CD4-positive, alpha-beta T cell treated with Interleukin-10 for 1 hour (primary cell): ENCODE measurements at regions not wholly inside any gene's neighbourhood (a gene's known extent, or its start where the extent isn't known, plus 50 kb on each side); places are given as distances from the start of the nearest gene placed in this dataset.
"Not testable (repeated sequence)": the region's sequence is repeated elsewhere in the genome, so short reads cannot be mapped to it uniquely, and the experiment has no call there.

Experiments used
- DNase-seq: peaks from one replicate; pipeline ENCODE4 v3.0.0-alpha.2; 2020

GRCh38 chr4:64814616-64815015 is 405.4 kb upstream of the TECRL start:
- DNase-seq: no peak

DNA sequence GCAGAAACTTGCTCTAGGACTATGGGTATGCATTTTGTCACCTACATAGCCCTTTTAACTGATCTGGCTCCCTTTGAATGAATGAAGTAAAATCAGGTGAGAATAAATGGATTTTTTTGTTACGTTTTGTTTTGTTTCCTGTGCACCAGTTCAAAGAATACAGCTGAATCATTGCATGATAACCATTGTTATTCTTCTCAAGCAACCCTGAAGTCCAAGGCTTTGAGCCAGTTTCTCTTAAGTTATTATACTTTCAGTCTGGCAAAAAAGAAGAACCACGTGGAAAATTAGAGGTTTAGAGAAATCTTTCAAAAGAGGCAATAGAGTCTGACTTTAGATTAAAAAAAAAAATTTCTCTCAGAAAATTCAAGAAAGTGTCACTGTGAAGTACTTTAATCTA is 398.6 kb upstream of the TECRL start:
- no peak for DNase-seq

- no peak for DNase-seq
Observed at GRCh38 chr4:64799751-64800150, 390.5 kb upstream of the TECRL start.

DNA sequence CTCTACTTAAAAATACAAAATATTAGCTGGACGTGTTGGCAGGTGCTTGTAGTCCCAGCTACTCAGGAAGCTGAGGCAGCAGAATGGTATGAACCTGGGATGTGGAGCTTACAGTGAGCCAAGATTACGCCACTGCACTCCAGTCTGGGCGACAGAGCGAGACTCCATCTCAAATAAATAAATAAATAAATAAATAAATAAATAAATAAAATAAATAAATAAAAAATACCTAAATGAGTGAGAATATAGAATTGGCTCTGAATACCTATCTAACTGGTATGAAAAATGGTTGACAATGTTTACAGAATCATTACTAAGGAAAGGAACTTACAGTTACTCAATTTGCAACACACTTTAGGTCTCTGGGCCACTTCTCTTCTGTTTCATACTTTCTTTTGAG is 389.6 kb upstream of the TECRL start:
- not testable (repeated sequence) for DNase-seq

DNA sequence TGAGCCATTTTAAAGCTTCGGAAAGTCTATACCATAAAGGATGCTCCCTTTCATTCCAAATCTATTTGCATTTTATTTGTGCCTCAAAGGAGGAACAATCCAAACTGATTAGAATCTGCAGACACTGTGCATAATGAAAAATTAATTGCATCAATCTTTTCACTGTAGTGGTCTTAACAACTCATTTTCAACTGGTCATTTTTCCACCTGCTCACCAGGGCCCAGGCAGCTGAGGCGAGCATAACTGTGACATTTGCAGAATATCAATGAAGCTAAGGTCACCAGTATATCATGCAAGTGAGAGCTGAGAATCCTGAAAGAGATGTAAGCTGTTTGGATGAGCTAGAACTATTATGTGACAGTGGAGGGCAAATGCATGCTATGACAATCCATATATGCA is 387.3 kb upstream of the TECRL start:
- no peak for DNase-seq

- no peak for DNase-seq
Observed at GRCh38 chr4:64784125-64784524, 374.9 kb upstream of the TECRL start.

- DNase-seq: no peak
Observed at GRCh38 chr4:64781737-64782326, 372.6 kb upstream of the TECRL start.

DNA sequence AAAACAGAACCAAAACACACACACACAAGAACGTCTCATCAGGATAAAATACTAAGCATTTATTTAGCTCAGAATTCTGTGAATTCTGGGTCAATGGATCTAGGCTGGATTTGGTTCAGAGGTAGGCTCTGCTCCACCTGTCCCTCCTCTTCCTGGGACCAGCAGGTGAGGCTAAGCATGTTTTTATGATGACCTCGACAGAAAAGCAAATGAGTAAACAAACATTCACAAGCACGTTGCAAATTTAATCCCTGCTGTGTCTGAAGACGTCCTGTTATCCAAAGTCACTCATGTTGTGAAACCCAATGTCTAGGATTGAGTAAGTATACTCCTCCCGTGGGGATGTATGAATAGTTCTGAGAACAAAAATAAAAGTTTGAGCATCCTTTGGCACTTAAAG is 371.4 kb upstream of the TECRL start:
- DNase-seq: no peak

GRCh38 chr4:64777286-64777685 is 368.0 kb upstream of the TECRL start:
- DNase-seq: no peak

DNA sequence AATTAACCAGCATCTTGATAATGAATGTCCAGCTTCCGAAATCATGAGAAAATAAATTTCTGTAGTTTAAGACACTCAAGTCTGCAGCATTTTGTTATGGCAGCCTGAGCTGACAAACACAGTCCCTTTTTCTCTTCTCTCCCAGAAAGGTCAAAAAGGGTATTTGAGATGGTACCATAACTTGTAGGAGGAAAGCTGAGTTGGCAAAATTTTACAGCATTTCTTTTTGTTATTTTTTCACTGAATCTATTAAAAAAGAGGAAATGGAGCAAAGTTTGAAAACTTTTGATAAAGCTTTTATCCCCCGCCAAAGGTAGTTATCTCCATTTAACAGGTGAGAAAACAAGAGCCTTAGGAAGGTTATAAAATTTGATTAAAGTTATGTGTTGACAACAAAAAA is 367.6 kb upstream of the TECRL start:
- DNase-seq: no peak

GRCh38 chr4:64774626-64775025 is 365.4 kb upstream of the TECRL start:
- no peak for DNase-seq

DNA sequence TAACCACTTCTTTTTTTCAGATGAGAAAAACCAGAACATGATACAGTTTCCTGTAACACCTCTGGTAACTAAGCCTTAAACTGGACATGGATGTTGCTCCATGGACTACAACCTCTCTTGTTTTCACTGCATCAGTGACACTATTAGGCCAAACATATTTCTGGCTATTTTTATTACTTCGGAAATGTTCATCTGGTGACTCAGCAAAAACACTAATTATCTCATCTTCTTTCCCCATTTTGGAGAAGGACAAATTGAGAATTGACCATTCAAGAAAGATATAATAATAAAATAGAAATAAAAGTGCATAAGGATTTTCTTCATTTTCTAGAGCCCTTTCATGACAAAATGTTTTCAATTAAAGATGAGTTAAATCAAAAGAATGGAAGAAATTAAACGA is 361.9 kb upstream of the TECRL start:
- DNase-seq: no peak

GRCh38 chr4:64767547-64767946 is 358.3 kb upstream of the TECRL start:
- no peak for DNase-seq

DNA sequence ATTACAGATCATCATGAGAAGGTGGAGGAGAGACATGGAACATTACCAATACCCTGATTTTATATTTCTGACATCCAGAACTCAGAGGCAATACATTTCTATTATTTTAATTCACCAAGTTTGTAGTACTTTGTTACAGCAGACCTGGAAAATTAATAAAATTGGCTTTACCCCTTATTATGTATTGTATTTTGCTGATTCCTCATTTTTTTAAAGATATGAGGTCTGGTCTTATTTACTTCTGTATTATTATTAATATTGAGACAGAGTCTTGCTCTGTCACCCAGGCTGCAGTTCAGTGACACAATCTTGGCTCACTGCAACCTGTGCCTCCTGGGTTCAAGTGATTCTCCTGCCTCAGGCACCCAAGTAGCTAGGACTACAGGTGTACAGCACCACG is 357.3 kb upstream of the TECRL start:
- DNase-seq: no peak

GRCh38 chr4:64756016-64756415 is 346.8 kb upstream of the TECRL start:
- no peak for DNase-seq

- DNase-seq: no peak
Observed at GRCh38 chr4:64747919-64748715, 338.9 kb upstream of the TECRL start.

DNA sequence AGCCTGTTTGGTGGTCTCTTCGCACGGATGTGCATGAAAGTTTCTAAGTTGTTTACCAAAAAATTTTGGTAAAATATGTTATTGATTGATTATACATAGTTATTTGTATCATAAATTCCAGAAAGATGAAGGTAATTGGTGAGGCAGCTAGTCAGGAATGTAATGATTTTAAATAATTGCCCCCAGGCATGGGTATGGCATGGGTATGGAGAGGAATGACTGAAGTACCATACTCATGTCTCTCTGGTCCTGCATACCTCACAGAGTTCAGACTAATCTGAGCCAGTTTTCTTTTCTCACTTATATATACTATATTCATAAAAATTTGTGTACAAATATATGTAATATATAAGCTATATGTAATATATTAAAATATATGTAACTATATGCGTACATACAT is 329.0 kb upstream of the TECRL start:
- DNase-seq: no peak

- not testable (repeated sequence) for DNase-seq
Observed at GRCh38 chr4:64737854-64738138, 328.5 kb upstream of the TECRL start.

DNA sequence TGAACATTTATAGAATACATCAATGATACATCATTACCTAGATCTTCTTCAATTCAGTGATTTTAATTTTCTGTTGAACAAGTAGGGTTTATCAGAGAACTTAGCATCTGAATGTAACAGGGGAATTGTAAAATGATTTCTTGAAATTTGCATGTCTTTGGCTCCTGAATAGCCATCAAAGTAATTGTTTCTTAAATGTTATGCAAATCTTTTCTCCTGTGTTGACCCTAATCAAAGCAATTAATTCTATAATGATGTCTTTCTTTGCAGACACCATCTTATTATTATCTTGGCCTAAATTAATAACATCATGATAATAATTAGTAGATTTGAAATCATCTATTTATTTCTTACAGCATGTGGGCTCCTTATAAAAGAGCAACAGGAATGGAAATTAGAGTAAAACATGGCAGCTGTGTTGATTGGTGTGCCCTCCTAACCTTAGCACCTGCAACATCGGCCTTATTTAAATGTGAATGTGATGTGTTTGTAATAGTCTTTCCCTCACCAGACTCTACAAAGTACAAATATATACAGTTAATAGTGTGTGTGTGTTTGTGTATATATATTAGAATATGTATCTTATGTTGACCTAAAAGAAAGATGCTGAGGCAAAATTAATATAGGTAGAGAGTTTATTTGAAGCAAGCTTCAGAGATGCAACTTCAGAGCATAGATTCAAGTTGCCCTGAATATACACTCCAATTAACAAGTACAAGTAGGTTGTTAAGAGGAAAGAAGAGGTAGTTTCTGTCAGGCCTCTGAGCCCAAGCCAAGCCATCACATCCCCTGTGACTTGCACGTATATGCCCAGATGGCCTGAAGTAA is 328.0 kb upstream of the TECRL start:
- no peak for DNase-seq

- DNase-seq: no peak
Observed at GRCh38 chr4:64729561-64729960, 320.3 kb upstream of the TECRL start.

GRCh38 chr4:64727960-64728359 is 318.7 kb upstream of the TECRL start:
- no peak for DNase-seq

GRCh38 chr4:64727391-64727790 is 318.1 kb upstream of the TECRL start:
- not testable (repeated sequence) for DNase-seq

DNA sequence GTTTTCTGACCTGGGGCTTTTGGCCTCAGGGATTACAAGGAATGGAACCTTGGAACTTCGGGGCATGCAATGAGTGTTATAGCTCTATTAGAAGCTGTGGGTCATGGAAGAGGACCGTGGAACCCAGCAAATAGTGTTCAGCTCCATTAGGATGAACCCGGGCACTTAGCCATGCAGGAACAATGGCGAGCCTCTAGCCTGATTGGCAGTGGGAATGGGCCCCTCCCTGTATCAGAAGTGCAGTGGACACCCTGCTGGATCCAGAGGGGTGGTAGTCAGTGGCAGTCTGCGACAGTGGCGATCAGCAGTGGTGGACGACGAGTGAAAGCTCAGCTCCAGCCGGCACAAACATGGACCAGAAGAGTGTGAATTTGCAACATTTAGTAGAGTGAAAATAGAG is 315.4 kb upstream of the TECRL start:
- no peak for DNase-seq

DNA sequence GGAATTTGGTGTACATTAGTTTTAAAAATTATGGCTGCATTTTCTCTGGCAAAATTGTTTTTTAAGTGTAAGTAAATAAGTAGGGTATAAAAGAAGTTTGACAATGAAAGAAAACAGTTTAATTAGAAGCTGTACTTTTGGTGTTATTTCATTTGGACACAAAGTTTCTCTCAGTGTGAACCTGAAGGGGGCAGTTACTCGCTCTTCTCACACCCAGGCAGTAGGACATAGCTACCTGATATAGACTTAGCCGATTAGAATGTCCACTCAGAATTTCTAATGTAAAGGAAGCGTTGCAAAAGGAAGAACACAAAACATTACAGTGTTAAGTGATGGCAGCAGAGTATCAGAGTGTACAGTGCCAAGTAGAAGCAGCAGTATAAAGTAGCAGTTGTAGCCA is 311.9 kb upstream of the TECRL start:
- DNase-seq: no peak
